Liver (tissue), 8 donors: ENCODE measurements at regions not wholly inside any gene's neighbourhood (a gene's known extent, or its start where the extent isn't known, plus 50 kb on each side); places are given as distances from the start of the nearest gene placed in this dataset.
"Not testable (repeated sequence)": the region's sequence is repeated elsewhere in the genome, so short reads cannot be mapped to it uniquely, and the experiment has no call there.

Experiments
- DNase-seq: peaks from one replicate; pipeline ENCODE4 v3.0.0-alpha.2; 2017; ENCODE audit warnings: low spot score
- H3K27ac ChIP-seq, 2 donors: one replicate each; pipeline ENCODE4 v1.7.0; 2013; ENCODE audit warnings: inconsistent platforms in 2 of 2, low read length in 2 of 2, control low read depth in 1 of 2, low read depth in 1 of 2, mild to moderate bottlenecking in 1 of 2
- H3K27me3 ChIP-seq, 4 donors: one replicate each; pipeline versions ENCODE4 v1.6.1 to v1.7.0; 2013; ENCODE audit warnings: low read length in 3 of 4, inconsistent platforms in 1 of 4, mild to moderate bottlenecking in 1 of 4, moderate library complexity in 1 of 4; ENCODE audit not compliant: control insufficient read depth in 4 of 4, insufficient read depth in 4 of 4
- H3K36me3 ChIP-seq, 4 donors: one replicate each; pipeline versions ENCODE4 v1.6.1 to v1.7.0; 2013; ENCODE audit warnings: low read length in 3 of 4, mild to moderate bottlenecking in 3 of 4, low read depth in 1 of 4, moderate library complexity in 1 of 4; ENCODE audit not compliant: control insufficient read depth in 4 of 4, insufficient read depth in 3 of 4
- H3K4me1 ChIP-seq, 4 donors: one replicate each; pipeline versions ENCODE4 v1.6.1 to v1.7.0; 2013; ENCODE audit warnings: low read length in 3 of 4, mild to moderate bottlenecking in 3 of 4, moderate library complexity in 1 of 4; ENCODE audit not compliant: control insufficient read depth in 4 of 4, insufficient read depth in 4 of 4
- H3K4me3 ChIP-seq, 3 donors: one replicate each; pipeline versions ENCODE4 v1.6.1 to v1.7.0; 2013; ENCODE audit warnings: low read length in 3 of 3, control low read depth in 1 of 3, low read depth in 1 of 3, mild to moderate bottlenecking in 1 of 3
- H3K9ac ChIP-seq, 2 donors: one replicate each; pipeline ENCODE4 v1.7.0; 2013; ENCODE audit warnings: low read length in 2 of 2, mild to moderate bottlenecking in 2 of 2, moderate library complexity in 2 of 2, control low read depth in 1 of 2, low read depth in 1 of 2
- H3K9me3 ChIP-seq, 4 donors: one replicate each; pipeline versions ENCODE4 v1.6.1 to v1.7.0; 2013; ENCODE audit warnings: low read length in 3 of 4; ENCODE audit not compliant: control insufficient read depth in 4 of 4
- EGR1 ChIP-seq, 2 donors: IDR thresholded peaks; 2 replicates each; pipeline ENCODE4 v1.6.1; 2016 to 2018; ENCODE audit warnings: antibody characterized with exemption in 2 of 2, low read depth in 2 of 2
- FOXA1 ChIP-seq: IDR thresholded peaks from 2 replicates; pipeline ENCODE4 v1.6.1; 2016; ENCODE audit warnings: antibody characterized with exemption
- FOXA2 ChIP-seq: IDR thresholded peaks from 2 replicates; pipeline ENCODE4 v1.6.1; 2016; ENCODE audit warnings: antibody characterized with exemption
- GABPA ChIP-seq, 2 donors: IDR thresholded peaks in 1 of 2; conservative IDR thresholded peaks in 1 of 2; 2 replicates each; pipeline ENCODE4 v1.6.1; 2016; ENCODE audit warnings: antibody characterized with exemption in 2 of 2, mild to moderate bottlenecking in 1 of 2, moderate library complexity in 1 of 2
- HNF4A ChIP-seq, 2 donors: conservative IDR thresholded peaks; 2 replicates each; pipeline ENCODE4 v1.6.1; 2016; ENCODE audit warnings: antibody characterized with exemption in 2 of 2, mild to moderate bottlenecking in 2 of 2
- JUND ChIP-seq, 2 donors: IDR thresholded peaks; 2 replicates each; pipeline ENCODE4 v1.6.1; 2016; ENCODE audit warnings: antibody characterized with exemption in 2 of 2
- NR2F2 ChIP-seq: IDR thresholded peaks from 2 replicates; pipeline ENCODE4 v1.6.1; 2016; ENCODE audit warnings: antibody characterized with exemption
- RAD21 ChIP-seq, 2 donors: IDR thresholded peaks; 2 replicates each; pipeline ENCODE4 v1.6.1; 2016; ENCODE audit warnings: antibody characterized with exemption in 2 of 2, mild to moderate bottlenecking in 2 of 2
- SP1 ChIP-seq: IDR thresholded peaks from 2 replicates; pipeline ENCODE4 v1.6.1; 2018; ENCODE audit warnings: antibody characterized with exemption, mild to moderate bottlenecking
- TAF1 ChIP-seq: conservative IDR thresholded peaks from 2 replicates; pipeline ENCODE4 v1.6.1; 2016; ENCODE audit warnings: antibody characterized with exemption, mild to moderate bottlenecking
- YY1 ChIP-seq: IDR thresholded peaks from 2 replicates; pipeline ENCODE4 v1.6.1; 2016; ENCODE audit warnings: antibody characterized with exemption, mild to moderate bottlenecking
- WGBS: extraction: QIAGEN DNeasy Blood & Tissue Kit; methylation state at CpG from one replicate; pipeline ENCODE4 v1.1.7; 2013; 5-methylcytosine and 5-hydroxymethylcytosine counted together
- TF ChIP-seq, protein P1 (sequence below): IDR thresholded peaks from 2 replicates; pipeline ENCODE4 v1.6.1; 2016; ENCODE audit warnings: antibody characterized with exemption
- TF ChIP-seq, protein P2 (sequence below): fragments of 150-350 bp; IDR thresholded peaks from 2 replicates; pipeline ENCODE4 v1.5.1; 2017; ENCODE audit warnings: improper control_type of control experiment, low read depth, low read length; ENCODE audit not compliant: missing input control
- TF ChIP-seq, protein P3 (sequence below): IDR thresholded peaks from 2 replicates; pipeline ENCODE4 v1.6.1; 2016; ENCODE audit warnings: antibody characterized with exemption, mild to moderate bottlenecking
- TF ChIP-seq, protein P4 (sequence below): IDR thresholded peaks from 2 replicates; pipeline ENCODE4 v1.6.1; 2016; ENCODE audit warnings: antibody characterized with exemption
- TF ChIP-seq, protein P5 (sequence below): IDR thresholded peaks from 2 replicates; pipeline ENCODE4 v1.6.1; 2016; ENCODE audit warnings: antibody characterized with exemption
- donor health status: healthy.
- donor health status: healthy.
- donor health status: healthy.
- donor health status: healthy.
- donor health status: healthy.

DNA sequence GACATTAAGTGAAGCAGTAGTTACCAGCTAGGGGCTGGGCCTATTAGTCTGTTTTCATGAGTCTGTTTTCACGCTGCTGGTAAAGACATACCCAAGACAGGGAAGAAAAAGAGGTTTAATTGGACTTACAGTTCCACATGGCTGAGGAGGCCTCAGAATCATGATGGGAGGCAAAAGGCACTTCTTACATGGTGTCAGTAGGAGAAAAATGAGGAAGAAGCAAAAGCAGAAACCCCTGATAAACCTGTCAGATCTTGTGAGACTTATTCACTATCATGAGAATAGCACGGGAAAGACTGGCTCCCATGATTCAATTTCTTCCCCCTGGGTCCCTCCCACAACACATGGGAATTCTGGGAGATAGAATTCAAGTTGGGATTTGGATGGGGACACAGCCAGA is 108.0 kb upstream of the LNX1 start:
- not testable (repeated sequence) for H3K9me3 ChIP-seq, DNase-seq, H3K27me3 ChIP-seq, H3K9ac ChIP-seq, H3K4me3 ChIP-seq, H3K36me3 ChIP-seq, H3K27ac ChIP-seq
- whole genome bisulfite sequencing = 94% methylated on average over 2 of the region's 2 CpGs
- H3K4me1 ChIP-seq = peaks cover 4 to 18% (median 11%) of the 10 kb centered on the region in 4 donors

DNA sequence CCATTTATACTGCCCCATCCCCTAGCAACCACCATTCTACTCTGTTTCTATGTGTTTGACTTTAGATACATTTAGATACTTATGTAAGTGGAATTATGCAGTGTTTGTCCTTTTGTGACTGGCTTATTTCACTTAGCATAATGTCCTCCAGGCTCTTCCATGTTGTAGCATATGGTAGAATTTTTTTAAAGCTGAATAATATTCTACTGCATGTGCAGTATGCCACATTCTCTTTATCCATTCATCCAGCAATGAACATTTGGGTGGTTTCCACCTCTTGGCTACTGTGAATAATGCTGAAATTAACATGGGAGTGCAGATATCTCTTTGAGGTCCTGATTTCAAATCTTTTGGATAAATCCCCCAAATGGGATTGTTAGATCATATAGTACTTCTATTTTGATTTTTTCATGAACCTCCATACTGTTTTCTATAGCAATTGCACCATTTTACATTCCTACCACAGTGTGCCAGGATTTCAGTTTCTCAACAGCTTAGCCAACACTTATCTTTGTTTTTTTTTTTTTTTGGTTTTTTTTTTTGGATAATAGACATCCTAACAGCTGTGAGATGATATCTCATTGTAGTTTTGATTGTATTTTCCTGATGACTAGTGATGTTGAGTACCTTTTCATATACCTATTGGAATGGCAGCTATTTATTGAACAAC is 105.9 kb upstream of the LNX1 start:
- Histone ChIP-seq H3K27ac (no peak overlapping the region), H3K4me1 (peaks cover 1 to 10% (median 8%) of the 10 kb centered on the region in 4 donors), H3K9me3 (no peaks in the 10 kb centered on the region), H3K9ac (no peak overlapping the region), H3K4me3 (no peak overlapping the region), H3K27me3 (no peaks in the 10 kb centered on the region), H3K36me3 (no peaks in the 10 kb centered on the region)
- TF ChIP-seq GABPA (IDR thresholded peaks at IDR 0.05 in 1 of 2, conservative IDR thresholded peaks at IDR 0.05 in 1 of 2) (no peak), FOXA1 (no peak), YY1 (no peak), JUND (IDR thresholded peaks at IDR 0.05) (no peak), FOXA2 (no peak), HNF4A (conservative IDR thresholded peaks at IDR 0.05) (no peak), RAD21 (IDR thresholded peaks at IDR 0.05) (no peak), NR2F2 (no peak), EGR1 (IDR thresholded peaks at IDR 0.05; ENCODE audit: low read depth in 2 of 2) (no peak), TAF1 (no peak), SP1 (no peak)
- TF ChIP-seq, protein P1, sequence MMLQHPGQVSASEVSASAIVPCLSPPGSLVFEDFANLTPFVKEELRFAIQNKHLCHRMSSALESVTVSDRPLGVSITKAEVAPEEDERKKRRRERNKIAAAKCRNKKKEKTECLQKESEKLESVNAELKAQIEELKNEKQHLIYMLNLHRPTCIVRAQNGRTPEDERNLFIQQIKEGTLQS = no peak
- TF ChIP-seq, protein P2, sequence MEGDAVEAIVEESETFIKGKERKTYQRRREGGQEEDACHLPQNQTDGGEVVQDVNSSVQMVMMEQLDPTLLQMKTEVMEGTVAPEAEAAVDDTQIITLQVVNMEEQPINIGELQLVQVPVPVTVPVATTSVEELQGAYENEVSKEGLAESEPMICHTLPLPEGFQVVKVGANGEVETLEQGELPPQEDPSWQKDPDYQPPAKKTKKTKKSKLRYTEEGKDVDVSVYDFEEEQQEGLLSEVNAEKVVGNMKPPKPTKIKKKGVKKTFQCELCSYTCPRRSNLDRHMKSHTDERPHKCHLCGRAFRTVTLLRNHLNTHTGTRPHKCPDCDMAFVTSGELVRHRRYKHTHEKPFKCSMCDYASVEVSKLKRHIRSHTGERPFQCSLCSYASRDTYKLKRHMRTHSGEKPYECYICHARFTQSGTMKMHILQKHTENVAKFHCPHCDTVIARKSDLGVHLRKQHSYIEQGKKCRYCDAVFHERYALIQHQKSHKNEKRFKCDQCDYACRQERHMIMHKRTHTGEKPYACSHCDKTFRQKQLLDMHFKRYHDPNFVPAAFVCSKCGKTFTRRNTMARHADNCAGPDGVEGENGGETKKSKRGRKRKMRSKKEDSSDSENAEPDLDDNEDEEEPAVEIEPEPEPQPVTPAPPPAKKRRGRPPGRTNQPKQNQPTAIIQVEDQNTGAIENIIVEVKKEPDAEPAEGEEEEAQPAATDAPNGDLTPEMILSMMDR = no peak
- TF ChIP-seq, protein P3, sequence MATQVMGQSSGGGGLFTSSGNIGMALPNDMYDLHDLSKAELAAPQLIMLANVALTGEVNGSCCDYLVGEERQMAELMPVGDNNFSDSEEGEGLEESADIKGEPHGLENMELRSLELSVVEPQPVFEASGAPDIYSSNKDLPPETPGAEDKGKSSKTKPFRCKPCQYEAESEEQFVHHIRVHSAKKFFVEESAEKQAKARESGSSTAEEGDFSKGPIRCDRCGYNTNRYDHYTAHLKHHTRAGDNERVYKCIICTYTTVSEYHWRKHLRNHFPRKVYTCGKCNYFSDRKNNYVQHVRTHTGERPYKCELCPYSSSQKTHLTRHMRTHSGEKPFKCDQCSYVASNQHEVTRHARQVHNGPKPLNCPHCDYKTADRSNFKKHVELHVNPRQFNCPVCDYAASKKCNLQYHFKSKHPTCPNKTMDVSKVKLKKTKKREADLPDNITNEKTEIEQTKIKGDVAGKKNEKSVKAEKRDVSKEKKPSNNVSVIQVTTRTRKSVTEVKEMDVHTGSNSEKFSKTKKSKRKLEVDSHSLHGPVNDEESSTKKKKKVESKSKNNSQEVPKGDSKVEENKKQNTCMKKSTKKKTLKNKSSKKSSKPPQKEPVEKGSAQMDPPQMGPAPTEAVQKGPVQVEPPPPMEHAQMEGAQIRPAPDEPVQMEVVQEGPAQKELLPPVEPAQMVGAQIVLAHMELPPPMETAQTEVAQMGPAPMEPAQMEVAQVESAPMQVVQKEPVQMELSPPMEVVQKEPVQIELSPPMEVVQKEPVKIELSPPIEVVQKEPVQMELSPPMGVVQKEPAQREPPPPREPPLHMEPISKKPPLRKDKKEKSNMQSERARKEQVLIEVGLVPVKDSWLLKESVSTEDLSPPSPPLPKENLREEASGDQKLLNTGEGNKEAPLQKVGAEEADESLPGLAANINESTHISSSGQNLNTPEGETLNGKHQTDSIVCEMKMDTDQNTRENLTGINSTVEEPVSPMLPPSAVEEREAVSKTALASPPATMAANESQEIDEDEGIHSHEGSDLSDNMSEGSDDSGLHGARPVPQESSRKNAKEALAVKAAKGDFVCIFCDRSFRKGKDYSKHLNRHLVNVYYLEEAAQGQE = no peak
- TF ChIP-seq, protein P4, sequence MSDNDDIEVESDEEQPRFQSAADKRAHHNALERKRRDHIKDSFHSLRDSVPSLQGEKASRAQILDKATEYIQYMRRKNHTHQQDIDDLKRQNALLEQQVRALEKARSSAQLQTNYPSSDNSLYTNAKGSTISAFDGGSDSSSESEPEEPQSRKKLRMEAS = no peak
- TF ChIP-seq, protein P5, sequence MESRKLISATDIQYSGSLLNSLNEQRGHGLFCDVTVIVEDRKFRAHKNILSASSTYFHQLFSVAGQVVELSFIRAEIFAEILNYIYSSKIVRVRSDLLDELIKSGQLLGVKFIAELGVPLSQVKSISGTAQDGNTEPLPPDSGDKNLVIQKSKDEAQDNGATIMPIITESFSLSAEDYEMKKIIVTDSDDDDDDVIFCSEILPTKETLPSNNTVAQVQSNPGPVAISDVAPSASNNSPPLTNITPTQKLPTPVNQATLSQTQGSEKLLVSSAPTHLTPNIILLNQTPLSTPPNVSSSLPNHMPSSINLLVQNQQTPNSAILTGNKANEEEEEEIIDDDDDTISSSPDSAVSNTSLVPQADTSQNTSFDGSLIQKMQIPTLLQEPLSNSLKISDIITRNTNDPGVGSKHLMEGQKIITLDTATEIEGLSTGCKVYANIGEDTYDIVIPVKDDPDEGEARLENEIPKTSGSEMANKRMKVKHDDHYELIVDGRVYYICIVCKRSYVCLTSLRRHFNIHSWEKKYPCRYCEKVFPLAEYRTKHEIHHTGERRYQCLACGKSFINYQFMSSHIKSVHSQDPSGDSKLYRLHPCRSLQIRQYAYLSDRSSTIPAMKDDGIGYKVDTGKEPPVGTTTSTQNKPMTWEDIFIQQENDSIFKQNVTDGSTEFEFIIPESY = no peak
- no peak for DNase-seq
